Osteocyte (in vitro differentiated cells): ENCODE measurements at regions not wholly inside any gene's neighbourhood (a gene's known extent, or its start where the extent isn't known, plus 50 kb on each side); places are given as distances from the start of the nearest gene placed in this dataset.

ENCODE experiments used
- DNase-seq: peaks from one replicate; pipeline ENCODE4 v3.0.0; 2021; ENCODE audit warnings: mixed read lengths; ENCODE audit not compliant: unreplicated experiment; ENCODE audit errors: extremely low spot score
- H3K27ac Mint-ChIP-seq: one replicate; pipeline ENCODE4 v1.8.0; 2021; ENCODE audit warnings: mild to moderate bottlenecking, mixed read lengths; ENCODE audit not compliant: unreplicated experiment
- H3K27me3 Mint-ChIP-seq: one replicate; pipeline ENCODE4 v1.8.0; 2021; ENCODE audit warnings: mixed read lengths; ENCODE audit not compliant: unreplicated experiment
- H3K36me3 Mint-ChIP-seq: one replicate; pipeline ENCODE4 v1.8.0; 2021; ENCODE audit warnings: mixed read lengths; ENCODE audit not compliant: unreplicated experiment
- H3K4me1 Mint-ChIP-seq: one replicate; pipeline ENCODE4 v1.8.0; 2021; ENCODE audit warnings: mixed read lengths; ENCODE audit not compliant: unreplicated experiment
- H3K4me3 Mint-ChIP-seq: one replicate; pipeline ENCODE4 v1.8.0; 2021; ENCODE audit warnings: mild to moderate bottlenecking, moderate library complexity, mixed read lengths; ENCODE audit not compliant: unreplicated experiment
- H3K9me3 Mint-ChIP-seq: one replicate; pipeline ENCODE4 v1.8.0; 2021; ENCODE audit warnings: mixed read lengths; ENCODE audit not compliant: unreplicated experiment
- TF ChIP-seq, protein P1 (sequence below): fragments of 200-600 bp; sonication (generic); IDR thresholded peaks from 2 replicates; pipeline ENCODE4 v1.5.0; 2021; ENCODE audit warnings: antibody characterized with exemption, mild to moderate bottlenecking, moderate library complexity

- H3K9me3 Mint-ChIP-seq: no peaks in the 10 kb centered on the region
- no peaks in the 10 kb centered on the region for H3K27me3 Mint-ChIP-seq
- DNase-seq: no peak
- TF ChIP-seq, protein P1, sequence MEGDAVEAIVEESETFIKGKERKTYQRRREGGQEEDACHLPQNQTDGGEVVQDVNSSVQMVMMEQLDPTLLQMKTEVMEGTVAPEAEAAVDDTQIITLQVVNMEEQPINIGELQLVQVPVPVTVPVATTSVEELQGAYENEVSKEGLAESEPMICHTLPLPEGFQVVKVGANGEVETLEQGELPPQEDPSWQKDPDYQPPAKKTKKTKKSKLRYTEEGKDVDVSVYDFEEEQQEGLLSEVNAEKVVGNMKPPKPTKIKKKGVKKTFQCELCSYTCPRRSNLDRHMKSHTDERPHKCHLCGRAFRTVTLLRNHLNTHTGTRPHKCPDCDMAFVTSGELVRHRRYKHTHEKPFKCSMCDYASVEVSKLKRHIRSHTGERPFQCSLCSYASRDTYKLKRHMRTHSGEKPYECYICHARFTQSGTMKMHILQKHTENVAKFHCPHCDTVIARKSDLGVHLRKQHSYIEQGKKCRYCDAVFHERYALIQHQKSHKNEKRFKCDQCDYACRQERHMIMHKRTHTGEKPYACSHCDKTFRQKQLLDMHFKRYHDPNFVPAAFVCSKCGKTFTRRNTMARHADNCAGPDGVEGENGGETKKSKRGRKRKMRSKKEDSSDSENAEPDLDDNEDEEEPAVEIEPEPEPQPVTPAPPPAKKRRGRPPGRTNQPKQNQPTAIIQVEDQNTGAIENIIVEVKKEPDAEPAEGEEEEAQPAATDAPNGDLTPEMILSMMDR: no peak
- H3K4me1 Mint-ChIP-seq: no peaks in the 10 kb centered on the region
- H3K27ac Mint-ChIP-seq: no peak overlapping the region
- H3K4me3 Mint-ChIP-seq: no peak overlapping the region
- H3K36me3 Mint-ChIP-seq: no peaks in the 10 kb centered on the region
Measured at GRCh38 chr3:162541923-162542322, 1045.3 kb downstream of the OTOL1 start.

DNA sequence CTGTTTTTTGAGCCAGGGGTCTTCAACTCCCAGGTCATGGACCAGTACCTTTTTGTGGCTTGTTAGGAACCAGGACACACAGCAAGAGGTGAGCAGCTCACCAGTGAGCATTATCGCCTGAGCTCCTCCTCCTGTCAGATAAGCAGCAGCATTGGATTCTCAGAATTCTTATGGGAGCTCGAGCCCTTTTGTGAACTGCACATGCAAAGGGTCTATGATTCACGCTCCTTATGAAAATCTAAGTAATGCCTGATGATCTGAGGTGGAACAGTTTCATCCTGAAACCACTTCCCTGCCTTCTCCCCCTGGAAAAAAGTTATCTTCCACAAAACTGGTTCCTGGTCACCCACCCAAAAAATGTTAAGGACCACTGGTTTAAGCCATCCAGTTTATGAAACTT lies 1047.6 kb downstream of the OTOL1 start:
- H3K9me3 Mint-ChIP-seq: no peaks in the 10 kb centered on the region
- H3K27ac Mint-ChIP-seq: no peak overlapping the region
- H3K36me3 Mint-ChIP-seq: no peaks in the 10 kb centered on the region
- DNase-seq: no peak
- TF ChIP-seq, protein P1: no peak
- H3K27me3 Mint-ChIP-seq: no peaks in the 10 kb centered on the region
- H3K4me1 Mint-ChIP-seq: no peaks in the 10 kb centered on the region
- H3K4me3 Mint-ChIP-seq: no peak overlapping the region

DNA sequence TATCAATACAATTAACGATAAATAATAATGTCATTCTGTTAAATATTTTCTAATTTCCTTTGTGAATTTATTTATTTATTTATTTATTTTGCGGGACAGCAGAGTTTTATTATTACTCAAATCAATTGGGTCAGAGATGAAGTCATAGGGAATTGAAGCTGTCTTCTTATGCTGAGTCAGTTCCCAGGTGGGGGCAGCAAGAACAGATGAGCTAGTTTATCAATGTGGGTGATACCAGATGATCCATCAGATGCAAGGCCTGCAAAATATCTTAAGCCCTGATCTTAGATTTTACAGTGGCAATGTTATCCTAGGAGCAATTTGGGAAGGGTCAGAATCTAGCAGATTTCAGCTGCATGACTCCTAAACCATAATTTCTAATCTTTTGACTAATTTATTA lies 1050.3 kb downstream of the OTOL1 start:
- Mint-ChIP-seq H3K27me3 (no peaks in the 10 kb centered on the region), H3K27ac (no peak overlapping the region), H3K9me3 (no peaks in the 10 kb centered on the region), H3K4me1 (no peaks in the 10 kb centered on the region), H3K36me3 (no peaks in the 10 kb centered on the region), H3K4me3 (no peak overlapping the region)
- no peak for DNase-seq
- TF ChIP-seq, protein P1: no peak

DNA sequence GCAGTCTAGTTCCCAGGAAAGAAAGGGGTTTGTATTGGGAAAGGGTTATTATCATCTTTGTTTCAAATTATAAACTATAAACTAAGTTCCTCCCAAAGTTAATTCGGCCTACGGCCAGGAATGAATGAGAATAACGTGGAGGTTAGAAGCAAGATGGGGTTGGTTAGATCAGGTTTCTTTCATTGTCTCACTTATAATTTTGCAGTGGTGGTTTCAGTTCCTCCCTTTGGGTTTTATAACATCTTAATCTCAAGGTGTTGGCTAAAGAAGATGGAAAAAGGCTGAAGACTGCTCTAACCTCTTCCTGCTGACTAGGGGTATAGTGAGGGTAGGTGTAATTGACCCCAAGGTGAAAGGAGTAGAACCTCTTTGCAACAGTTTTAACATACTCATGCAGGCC lies 1050.7 kb downstream of the OTOL1 start:
- DNase-seq: no peak
- no peaks in the 10 kb centered on the region for H3K36me3 Mint-ChIP-seq
- no peak overlapping the region for H3K27ac Mint-ChIP-seq
- no peaks in the 10 kb centered on the region for H3K27me3 Mint-ChIP-seq
- H3K9me3 Mint-ChIP-seq: no peaks in the 10 kb centered on the region
- H3K4me1 Mint-ChIP-seq: no peaks in the 10 kb centered on the region
- TF ChIP-seq, protein P1: no peak
- H3K4me3 Mint-ChIP-seq: no peak overlapping the region

- Mint-ChIP-seq H3K27me3 (no peaks in the 10 kb centered on the region), H3K4me1 (peaks cover 11% of the 10 kb centered on the region), H3K36me3 (no peaks in the 10 kb centered on the region), H3K9me3 (no peaks in the 10 kb centered on the region), H3K27ac (no peak overlapping the region), H3K4me3 (no peak overlapping the region)
- no peak for DNase-seq
- TF ChIP-seq, protein P1: no peak
Measured at GRCh38 chr3:162555761-162556160, 1059.2 kb downstream of the OTOL1 start.
